Choroid plexus epithelial cell (primary cell): ENCODE measurements at regions not wholly inside any gene's neighbourhood (a gene's known extent, or its start where the extent isn't known, plus 50 kb on each side); places are given as distances from the start of the nearest gene placed in this dataset.

Experiments used
- DNase-seq: peaks from one replicate; pipeline ENCODE4 v3.0.0-alpha.2; 2010; ENCODE audit warnings: low read depth
- H3K4me3 ChIP-seq: 2 replicates; pipeline ENCODE4 v1.5.1; 2011; ENCODE audit warnings: low read depth, mild to moderate bottlenecking, control low read depth, low read length, moderate library complexity
- CTCF ChIP-seq: conservative IDR thresholded peaks from 2 replicates; pipeline ENCODE4 v1.5.1; 2011; ENCODE audit warnings: low read depth, mild to moderate bottlenecking, control low read depth, inconsistent platforms, low read length, moderate library complexity

- H3K4me3 ChIP-seq: no peak overlapping the region
- TF ChIP-seq CTCF: no peak
- no peak for DNase-seq
Observed at GRCh38 chr15:85997618-85998017, 82.1 kb upstream of the AGBL1 start.

- H3K4me3 ChIP-seq: no peak overlapping the region
- TF ChIP-seq CTCF: no peak
- no peak for DNase-seq
Observed at GRCh38 chr15:85999658-86000057, 80.0 kb upstream of the AGBL1 start.

GRCh38 chr15:86001200-86001599 lies 78.5 kb upstream of the AGBL1 start:
- no peak for DNase-seq
- no peak overlapping the region for H3K4me3 ChIP-seq
- TF ChIP-seq CTCF: no peak

- no peak overlapping the region for H3K4me3 ChIP-seq
- TF ChIP-seq CTCF: no peak
- no peak for DNase-seq
Observed at GRCh38 chr15:86002444-86002843, 77.2 kb upstream of the AGBL1 start.

GRCh38 chr15:86004061-86004460 lies 75.6 kb upstream of the AGBL1 start:
- DNase-seq: no peak
- no peak overlapping the region for H3K4me3 ChIP-seq
- TF ChIP-seq CTCF: no peak

- no peak overlapping the region for H3K4me3 ChIP-seq
- TF ChIP-seq CTCF: no peak
- no peak for DNase-seq
Observed at GRCh38 chr15:86006546-86006945, 73.1 kb upstream of the AGBL1 start.

- no peak overlapping the region for H3K4me3 ChIP-seq
- no peak for DNase-seq
- TF ChIP-seq CTCF: no peak
Observed at GRCh38 chr15:86009727-86010126, 69.9 kb upstream of the AGBL1 start.
